CD4-positive, alpha-beta T cell treated with Interleukin-6 at 100 ng/mL for 8 hours (primary cell): ENCODE measurements at regions not wholly inside any gene's neighbourhood (a gene's known extent, or its start where the extent isn't known, plus 50 kb on each side); places are given as distances from the start of the nearest gene placed in this dataset.

ENCODE experiments used
- DNase-seq: peaks from one replicate; pipeline ENCODE4 v3.0.0-alpha.2; 2020; ENCODE audit warnings: mixed read lengths, low spot score

GRCh38 chr6:147035886-147036285, 168.3 kb upstream of the STXBP5 start:
- no peak for DNase-seq

GRCh38 chr6:147037881-147038280, 166.3 kb upstream of the STXBP5 start:
- DNase-seq = no peak

- DNase-seq = no peak
Observed at GRCh38 chr6:147040121-147040910, 163.9 kb upstream of the STXBP5 start.

GRCh38 chr6:147042679-147043078, 161.5 kb upstream of the STXBP5 start:
- no peak for DNase-seq

DNA sequence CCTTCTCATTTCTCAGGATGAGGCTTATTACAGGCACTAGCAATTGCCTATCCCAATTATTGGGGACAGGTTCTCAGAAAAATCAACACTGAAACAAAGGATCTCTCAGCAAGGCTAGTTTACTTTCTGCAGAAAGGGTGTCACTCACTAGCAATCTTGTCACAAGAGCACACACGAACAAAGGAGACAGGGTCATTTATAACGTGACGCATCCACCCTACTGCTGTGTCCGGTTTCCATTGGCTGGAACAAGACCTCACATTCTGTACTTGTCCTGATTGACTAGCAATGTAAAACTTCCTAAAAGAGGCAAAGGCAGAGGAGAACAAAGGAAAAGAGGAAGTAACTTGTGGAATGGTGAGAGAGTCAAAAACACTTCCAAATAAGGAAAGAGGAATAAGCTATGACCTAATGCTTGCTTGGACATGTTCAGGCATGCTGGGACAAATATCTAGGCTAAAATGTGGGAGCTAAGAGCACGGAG, 160.2 kb upstream of the STXBP5 start:
- DNase-seq = no peak

- DNase-seq = no peak
Observed at GRCh38 chr6:147046141-147046877, 157.9 kb upstream of the STXBP5 start.

- DNase-seq = no peak
Observed at GRCh38 chr6:147048930-147049329, 155.3 kb upstream of the STXBP5 start.

- DNase-seq = no peak
Observed at GRCh38 chr6:147053311-147053921, 150.8 kb upstream of the STXBP5 start.

GRCh38 chr6:147054158-147054557, 150.1 kb upstream of the STXBP5 start:
- no peak for DNase-seq

- DNase-seq = no peak
Observed at GRCh38 chr6:147054871-147055270, 149.3 kb upstream of the STXBP5 start.

- no peak for DNase-seq
Observed at GRCh38 chr6:147055821-147056392, 148.3 kb upstream of the STXBP5 start.

- DNase-seq = no peak
Observed at GRCh38 chr6:147057188-147057587, 147.0 kb upstream of the STXBP5 start.

DNA sequence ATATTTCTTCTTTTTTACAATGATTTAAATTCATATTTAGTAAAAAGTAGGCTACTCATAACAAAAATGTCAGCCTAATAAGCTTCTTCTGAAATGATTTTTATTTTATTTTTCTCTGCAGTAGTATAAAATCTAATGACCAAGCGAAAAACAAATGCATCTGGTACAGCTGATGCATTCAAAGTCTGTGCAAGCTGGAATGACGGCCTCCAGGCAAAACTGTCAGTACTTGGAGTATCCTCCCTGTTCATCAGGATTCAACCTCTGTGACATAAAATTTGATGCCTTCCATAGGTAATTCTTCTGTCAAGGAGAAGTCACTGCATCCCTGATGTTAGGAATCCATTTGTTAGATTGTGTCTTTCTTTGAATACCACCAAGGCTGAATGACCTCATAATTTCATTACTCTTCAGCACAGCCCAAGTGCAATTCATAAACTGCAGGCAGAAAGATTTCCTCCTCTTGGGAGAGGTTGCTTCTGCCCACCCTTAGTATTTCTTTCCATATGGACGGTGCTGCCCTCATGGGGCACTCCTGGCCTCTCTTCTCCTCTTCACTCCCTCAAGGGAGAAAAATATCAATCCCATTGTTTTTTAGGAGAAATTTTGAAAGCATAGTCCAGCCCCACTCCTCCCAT, 146.4 kb upstream of the STXBP5 start:
- no peak for DNase-seq

- no peak for DNase-seq
Observed at GRCh38 chr6:147058786-147059385, 145.3 kb upstream of the STXBP5 start.

- DNase-seq = no peak
Observed at GRCh38 chr6:147060636-147061035, 143.6 kb upstream of the STXBP5 start.

DNA sequence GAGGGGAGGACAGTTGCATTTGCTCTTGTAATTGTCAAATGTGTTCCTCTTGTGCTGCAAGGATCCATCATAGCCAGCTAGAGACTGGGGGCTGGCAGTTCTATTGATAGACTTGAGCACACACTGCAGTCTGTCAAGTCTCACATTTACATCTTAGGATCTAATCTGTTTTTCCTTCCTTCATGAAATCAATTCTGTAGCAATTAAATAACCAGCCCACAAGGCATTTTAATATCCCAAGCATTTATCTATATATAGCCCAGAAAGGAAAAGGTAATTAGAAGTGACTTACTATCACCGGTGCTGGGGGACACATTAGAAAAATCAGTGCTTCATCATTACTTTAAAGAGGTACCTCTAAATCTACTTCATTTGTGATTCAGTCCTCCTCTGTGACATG, 143.0 kb upstream of the STXBP5 start:
- no peak for DNase-seq

- no peak for DNase-seq
Observed at GRCh38 chr6:147063469-147064031, 140.7 kb upstream of the STXBP5 start.

GRCh38 chr6:147065786-147066185, 138.4 kb upstream of the STXBP5 start:
- no peak for DNase-seq

- no peak for DNase-seq
Observed at GRCh38 chr6:147067184-147067583, 137.0 kb upstream of the STXBP5 start.

- no peak for DNase-seq
Observed at GRCh38 chr6:147071776-147072175, 132.4 kb upstream of the STXBP5 start.

DNA sequence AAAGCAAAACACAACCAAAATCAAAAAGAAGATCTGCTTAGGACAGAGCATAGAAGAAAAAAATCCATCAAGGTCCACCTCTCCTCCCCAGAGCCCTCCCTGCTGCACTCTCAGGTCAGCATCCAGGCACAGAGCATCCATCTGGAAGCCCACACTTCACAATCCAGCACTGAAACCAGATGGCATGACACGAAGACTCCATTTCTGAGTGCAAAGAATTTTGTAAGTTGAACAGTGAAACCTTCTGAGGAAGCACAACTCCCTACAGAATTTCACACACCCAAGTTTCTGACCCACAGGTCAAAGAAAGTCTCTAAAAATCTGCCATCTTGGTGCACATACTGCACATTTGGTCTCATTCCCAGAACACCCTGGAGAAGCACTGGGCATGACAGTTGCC, 128.8 kb upstream of the STXBP5 start:
- DNase-seq = no peak
